Epidermal melanocyte (primary cell): ENCODE measurements at regions not wholly inside any gene's neighbourhood (a gene's known extent, or its start where the extent isn't known, plus 50 kb on each side); places are given as distances from the start of the nearest gene placed in this dataset.

Experiments used
- DNase-seq: peaks from one replicate; pipeline ENCODE4 v3.0.0; 2011; ENCODE audit warnings: low spot score; ENCODE audit not compliant: insufficient read length

DNA sequence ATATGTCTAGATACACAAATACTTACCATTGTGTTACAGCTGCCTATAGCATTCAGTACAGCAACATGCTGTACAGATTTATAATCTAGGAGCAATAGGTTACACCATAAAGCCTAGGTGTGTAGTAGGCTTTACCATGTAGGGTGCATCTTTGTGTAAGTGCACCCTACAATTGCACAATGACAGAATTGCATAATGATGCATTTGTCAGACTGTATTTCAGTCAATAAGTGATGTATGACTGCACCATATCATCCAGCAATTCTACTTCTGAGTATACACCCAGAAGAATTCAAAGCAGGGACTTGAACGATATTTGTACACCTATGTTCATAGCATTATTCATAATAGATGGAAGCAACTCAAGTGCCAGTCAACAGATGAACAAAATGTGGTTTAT lies 100.4 kb upstream of the SLC44A1 start:
- no peak for DNase-seq

DNA sequence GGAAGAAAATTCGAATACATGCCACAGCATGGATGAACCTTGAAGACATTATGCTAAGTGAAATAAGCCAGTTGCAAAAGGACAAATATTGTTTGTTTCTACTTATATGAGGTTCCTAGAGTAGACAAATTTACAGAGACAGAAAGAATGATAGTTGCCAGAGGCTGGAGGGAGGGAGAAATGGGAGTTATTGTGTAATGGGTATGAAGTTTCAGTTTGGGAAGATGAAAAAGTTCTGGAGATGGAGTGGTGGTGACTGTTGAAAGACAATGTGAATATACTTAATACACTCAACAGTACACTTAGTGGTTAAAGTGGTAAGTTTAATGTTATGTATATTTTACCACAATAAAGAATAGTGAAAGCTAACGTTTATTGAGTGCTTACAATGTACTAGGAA lies 99.6 kb upstream of the SLC44A1 start:
- no peak for DNase-seq

DNA sequence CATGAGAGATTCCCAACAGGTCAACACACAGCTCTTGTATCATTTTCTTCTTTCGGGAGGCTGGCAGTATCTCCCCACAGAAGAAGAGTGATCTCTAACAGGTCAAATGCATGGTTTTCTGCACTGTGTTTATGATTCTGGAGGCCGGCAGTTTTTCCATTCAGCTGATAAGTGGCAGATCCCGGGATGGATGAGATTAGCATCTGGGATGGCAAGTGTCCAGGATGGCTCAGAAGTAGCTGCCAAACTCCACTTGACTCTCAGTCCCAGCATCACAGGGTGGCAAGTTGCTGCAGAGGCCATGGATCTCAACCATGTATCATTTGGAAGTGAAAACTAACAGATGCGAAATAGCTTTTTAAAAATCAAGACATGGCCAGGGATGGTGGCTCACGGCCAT lies 97.8 kb upstream of the SLC44A1 start:
- no peak for DNase-seq

DNA sequence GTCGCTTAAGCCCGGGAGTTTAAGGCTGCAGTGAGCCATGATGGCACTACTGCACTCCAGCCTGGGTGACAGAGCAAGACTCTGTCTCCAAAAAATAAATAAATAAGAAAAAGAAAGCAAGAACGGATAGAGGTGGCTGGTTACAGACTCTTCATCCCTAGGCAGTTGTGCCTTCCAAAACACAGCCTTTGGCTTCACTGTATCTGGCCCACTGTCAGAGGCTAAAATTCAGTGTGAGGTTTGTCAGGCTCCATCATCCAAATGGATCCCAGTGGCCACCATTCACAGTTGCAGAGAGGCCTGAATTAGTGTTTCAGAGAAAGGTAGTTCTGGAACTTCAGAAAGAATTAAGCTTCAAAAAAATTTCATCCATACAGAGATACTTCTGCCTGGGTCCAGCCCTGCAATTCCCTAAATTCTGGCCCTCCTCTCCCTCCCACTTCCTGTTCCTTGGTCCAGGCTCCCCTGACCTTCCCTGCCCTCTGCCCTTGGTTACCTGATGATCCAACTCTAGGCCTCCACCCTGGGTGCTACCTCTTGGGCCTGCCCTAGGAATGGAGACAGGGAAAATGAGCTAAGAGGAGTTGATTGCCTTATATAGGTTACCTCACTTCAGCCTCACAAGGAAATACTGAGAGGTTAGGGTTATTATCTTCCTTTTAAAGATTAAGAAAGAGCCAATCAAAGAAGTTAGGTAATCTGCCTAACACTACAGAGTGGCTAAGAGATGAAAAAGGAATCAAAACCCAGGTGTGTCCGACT lies 97.2 kb upstream of the SLC44A1 start:
- no peak for DNase-seq

DNA sequence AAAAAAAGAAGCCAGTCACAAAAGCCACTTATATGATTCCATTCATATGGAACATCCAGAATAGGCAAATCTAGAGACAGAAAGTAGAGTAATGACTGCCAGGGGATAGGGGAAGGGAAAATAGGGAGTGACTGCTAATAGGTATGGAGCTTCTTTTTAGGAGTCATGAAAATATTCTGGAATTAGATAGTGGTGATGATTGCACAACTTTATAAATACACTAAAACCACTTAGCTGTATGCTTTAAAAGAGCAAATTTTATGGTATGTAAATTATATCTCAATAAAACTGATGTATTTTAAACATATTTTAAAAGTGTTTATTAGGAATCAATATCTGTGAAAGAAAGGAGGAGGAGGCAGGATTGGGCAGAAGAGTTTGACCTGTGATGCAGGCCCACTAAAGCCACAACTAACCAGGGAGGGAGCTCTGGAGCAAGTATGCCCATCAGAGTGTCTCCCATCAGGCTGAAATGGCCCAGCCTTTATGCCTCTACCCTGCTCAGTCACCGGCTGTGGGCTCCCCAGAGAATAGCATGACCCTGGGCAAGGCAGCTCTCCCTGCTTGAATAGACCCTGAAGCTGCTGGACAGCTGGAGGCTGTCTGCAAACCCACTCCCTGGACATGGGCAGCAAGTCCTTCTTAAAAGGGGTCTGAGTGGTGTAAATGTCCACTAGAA lies 96.0 kb upstream of the SLC44A1 start:
- no peak for DNase-seq

DNA sequence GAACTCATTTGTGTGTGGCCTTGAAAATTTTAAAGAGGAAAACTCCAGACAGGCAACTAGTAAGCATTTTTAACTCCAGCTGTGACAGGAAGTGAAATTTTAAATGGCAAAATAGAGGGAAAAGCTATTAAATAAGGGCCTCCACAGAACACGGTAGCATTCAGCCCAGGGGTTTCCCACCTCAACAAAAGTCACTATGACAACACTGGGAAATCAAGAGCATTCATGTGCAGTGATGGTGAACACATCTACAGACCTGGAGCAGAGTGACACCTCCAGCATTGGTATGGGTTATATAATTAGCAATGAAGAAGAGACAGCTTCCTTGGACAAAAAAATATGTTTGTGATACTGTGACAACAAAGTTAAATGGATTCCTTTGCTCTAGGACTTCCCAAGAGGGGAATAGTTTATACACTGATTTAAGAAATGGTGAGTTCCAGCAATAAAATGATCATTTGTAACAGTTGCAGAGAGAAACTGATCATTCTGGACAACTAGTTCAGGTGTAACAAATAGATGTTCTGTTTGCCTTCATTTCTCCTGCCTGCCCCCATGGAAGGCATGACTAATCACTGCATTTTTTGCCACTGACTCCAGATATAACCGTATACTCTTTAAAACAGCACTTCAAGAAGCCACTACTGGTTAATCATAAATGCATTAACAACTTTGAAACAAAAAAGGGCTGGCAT lies 93.3 kb upstream of the SLC44A1 start:
- no peak for DNase-seq

DNA sequence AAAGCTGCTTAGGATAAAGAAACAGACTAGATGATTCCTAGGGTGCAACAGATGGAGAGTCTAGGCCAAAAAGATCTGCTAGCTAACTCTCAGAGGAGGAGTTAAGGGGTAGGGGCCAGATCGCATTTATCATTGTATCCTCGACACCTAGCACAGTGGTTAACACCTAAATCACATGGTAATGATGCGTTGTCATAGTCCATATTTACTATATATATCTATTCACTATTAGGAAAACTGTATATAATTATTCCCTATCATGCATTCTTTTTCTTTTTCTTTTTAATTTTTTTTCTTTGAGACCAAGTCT lies 92.8 kb upstream of the SLC44A1 start:
- DNase-seq: no peak

DNA sequence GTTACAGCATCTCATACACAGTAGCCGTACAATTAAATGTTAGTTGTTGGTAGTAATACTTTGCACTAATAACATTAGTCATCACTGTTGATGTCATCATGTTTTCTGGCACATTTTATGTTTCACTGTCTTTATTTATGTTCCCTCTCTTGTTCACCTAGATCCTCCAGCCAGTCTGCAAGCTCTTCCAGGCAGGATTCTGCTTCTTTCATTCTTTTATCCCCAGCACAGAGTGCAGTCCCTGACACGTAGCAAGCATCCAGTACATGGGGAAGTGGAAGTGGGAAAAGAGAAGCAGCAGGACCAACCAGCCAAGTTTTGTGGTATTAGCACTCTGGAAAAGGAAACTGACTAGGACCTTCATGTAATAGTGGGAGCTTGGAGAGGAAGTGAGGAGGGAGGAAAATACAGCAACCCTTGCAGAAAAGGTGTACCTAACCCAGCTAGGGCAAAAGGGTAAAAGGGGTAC lies 89.7 kb upstream of the SLC44A1 start:
- DNase-seq: no peak

DNA sequence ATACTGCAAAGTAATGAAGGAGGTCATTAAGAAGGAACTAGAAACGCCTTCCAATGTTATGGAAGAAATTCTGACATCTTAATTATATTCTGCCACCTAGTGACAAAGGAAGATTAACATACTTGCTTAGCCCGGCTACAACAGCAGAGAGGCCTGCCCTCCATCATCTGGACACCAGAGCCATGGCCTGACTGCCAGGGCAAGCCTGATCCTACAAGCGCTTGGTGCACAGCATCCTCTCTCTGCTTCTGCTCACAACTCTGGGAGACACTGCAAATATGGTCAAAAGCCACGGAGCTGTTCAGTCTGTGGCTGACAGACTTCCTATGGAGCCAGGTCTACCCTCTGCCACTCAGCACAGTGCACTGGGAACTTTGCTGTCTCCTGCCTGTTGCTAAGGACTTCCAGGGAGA lies 87.3 kb upstream of the SLC44A1 start:
- peak; percentile 84 for DNase-seq

DNA sequence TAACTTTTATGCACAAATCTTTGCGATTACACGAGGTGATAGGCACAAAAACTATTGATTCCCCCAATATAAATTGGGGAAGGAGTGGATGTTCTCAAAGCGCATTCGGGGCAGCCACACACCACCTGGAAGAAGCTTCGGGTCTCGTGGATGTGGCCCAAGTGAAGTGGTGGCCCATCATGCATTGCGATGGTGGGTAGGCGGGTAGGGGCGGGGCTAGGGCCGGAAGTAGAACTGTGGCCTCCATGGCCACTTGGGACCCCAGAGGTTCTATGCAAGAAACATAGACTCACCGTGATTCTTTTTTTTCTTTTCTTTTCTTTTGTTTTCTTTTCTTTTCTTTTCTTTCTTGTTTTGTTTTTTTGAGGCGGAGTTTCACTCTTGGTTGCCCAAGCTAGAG lies 86.4 kb upstream of the SLC44A1 start:
- no peak for DNase-seq

DNA sequence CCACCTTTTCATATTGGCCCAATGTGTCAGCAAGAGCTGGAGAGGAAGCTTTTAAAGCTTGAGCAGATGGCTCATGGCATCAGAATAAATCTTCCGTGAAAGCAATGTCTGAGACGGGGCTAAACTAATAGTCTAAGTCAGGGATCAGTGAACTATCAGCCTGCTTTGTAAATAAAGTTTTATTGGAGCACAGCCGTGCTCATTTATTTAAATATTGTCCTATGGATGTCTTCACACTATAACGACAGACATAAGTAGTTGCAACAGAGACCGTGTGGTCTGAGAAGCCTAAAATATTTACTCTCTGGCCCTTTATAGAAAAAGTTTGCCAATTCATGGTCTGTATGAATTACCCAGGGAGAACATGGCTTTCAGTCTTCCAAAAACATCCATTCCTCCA lies 85.6 kb upstream of the SLC44A1 start:
- DNase-seq: no peak

DNA sequence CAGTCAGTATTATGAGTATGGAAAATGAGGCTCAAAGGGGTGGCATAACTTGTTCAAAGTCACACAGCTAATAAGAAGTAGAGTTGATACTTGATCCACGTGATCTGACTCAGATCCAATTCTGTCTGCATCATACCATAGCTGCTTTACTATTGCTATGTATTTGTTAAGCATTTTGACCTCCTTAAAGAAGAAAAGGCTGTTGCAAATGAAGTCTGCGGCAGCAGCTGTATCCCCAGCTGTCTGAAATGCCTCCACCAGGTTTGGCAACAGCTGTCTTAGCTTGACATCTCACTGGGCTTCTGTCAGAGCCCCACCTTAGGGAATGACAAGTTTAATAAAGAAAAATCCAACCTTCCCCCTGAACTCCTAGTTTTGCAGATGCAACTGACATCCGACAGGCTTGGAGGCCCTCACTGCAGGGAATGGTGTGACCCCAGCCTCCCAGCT lies 75.6 kb upstream of the SLC44A1 start:
- DNase-seq: no peak

DNA sequence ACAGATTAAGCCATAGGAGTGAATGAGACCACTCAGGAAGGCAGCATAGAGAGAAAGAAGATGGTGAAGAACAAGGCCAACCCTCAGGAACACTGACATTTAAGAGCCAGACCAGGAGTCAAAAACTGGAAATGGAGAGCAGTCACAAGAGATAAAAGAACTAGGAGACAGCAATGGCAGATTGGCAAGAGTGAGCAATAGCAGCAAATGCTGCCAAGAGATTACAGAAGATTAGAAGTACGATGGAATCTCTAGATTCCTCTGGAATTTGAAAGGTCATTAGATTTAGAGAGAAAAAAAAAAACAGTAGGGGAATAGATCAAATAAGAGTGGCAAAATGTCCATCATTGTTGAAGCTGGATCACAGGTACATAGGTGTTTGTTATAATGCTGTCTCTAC lies 73.4 kb upstream of the SLC44A1 start:
- DNase-seq: no peak

DNA sequence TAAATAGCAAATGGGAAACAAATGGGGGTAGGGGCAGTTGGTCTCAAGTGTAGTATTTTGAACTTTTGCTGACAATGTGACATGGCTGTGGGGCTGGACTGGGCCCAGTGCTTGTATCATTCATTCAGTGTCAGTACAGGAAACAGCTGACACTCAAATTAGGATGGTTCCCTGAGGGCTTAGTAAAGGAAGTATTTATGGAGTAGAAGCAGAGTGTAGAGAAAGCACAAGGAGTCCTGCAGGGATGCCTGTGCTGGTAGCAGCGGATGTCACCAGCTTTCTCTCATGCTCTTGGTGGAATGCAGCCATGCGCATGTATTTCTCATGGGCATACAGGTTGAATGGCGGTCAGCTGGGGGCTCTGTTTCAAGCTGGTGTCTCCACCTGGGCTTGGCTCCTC lies 72.9 kb upstream of the SLC44A1 start:
- DNase-seq: no peak

DNA sequence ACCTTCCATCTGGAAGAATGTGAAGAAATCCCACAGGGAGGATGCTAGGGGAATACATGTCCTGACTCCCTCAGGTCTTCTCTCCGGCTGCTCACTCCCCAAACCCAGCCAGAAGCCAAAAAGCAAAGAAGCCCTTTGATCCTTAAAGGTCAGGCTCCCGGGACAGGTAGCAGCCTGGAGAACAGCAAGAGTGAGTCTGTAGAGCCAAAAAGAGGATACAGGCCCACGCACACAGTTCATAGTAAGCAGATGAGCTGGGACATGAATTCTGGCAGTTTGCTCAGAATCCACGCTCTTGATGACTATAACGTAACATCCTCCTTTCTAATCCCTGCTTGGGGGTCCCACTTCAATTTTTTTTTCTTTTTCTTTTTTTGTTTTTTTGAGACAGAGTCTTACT lies 72.0 kb upstream of the SLC44A1 start:
- DNase-seq: no peak

DNA sequence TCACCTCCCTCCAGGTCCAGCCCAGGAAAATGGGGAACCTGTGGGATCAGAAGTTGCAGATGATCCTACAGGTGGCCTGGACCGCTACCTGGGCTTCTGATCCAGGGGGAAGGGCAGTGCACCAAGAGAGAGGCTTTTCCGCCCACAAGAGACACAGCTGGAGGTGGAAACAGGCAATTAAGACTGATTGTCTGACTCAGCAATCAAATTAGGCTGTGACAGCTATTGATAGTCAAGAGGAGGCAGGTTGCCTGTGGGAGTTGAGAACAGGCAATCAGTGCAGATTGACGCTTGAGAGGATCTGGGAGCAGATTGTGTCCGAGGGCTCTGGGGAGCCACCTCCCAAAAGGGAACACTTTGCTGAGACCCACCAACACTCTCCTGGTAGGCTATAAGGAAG lies 71.1 kb upstream of the SLC44A1 start:
- DNase-seq: no peak

DNA sequence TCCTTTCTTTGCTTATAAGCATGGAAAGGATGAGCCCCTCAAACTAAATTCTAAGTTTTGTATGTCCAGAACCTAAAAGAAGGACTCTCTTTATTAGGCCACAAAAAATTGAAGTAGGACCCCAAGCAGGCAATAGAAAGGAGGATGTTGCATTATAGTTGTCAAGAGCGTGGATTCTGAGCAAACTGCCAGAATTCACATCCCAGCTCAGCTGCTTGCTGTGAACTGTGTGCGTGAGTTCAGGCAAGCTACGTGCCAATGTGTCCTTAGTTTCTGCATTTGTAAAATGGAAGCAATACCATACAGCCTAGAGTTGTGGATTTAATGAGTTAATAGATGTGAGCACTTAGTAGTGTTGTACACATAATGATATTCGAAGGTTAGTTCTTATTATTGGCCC lies 70.6 kb upstream of the SLC44A1 start:
- DNase-seq: no peak

DNA sequence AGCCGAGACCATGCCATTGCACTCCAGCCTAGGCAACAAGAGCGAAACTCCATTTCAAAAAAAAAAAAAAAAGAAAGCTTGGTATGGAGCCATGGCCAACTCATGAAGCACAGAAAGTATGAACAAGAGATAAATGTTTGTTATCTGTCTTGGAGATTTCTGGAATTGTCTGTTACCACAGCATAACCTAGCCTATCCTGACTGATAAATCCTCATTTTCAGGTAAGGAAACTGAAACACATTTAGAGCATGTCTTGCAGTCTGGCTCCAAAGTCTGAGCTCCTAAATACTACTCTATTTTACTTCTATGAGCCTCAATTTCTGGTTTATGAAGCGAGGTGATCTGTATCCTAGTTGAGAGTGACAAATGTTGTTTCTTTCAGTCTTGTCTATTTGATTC lies 68.3 kb upstream of the SLC44A1 start:
- DNase-seq: no peak

DNA sequence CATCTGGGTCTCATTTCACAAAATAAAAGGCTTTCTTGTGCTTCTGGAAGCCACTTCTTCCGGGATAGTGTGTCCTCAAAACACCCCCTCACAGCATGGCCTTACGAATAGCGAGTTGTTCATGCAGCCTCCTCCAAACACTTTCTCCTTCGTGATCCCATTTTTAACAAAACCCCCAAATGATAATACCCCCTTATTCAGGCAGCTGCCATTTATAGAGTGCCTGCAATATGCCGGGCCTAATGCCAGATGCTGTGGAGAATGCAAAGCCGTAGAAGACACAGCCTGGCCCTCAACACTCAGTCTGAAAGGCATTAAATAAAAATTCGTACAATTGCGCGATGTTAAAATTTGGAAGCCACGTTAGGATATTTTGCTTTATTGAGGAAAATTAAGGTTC lies 66.4 kb upstream of the SLC44A1 start:
- no peak for DNase-seq

DNA sequence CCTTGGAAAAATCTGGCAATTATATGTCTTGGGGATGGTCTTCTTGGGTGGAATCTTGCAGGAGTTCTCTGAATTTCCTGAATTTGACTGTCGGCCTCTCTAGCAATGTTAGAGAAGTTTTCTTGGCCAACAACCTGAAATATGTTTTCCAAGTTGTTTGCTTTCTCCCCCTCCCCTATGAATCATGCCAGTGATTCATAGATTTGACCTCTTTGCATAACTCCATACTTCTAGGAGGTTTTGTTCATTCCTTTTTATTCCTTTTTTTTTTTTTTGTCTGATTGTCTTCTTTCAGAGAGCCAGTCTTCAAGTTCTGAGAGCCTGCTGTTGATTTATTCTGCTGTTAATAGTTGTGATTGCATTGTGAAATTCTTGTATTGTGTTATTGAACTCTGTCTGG lies 56.7 kb upstream of the SLC44A1 start:
- no peak for DNase-seq

DNA sequence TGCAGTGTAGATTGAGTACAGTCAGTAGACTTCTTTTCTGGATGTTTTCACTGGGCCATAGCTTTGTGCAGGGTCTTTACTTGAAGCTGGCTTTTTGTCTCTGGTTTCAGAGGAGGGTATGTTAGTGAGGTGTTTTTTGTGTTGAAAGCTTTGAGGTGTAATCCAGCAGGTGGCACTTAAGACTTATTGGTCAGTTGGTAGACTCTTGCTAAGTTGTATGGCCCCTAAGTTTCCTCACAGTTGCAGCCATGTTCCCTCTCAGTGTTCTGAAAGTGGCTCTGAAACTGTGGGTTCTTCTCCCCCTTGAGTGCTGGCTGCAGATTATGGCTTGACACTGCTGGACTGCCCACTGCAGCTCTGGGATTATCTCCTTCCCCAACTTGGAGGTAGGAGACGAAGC lies 55.7 kb upstream of the SLC44A1 start:
- DNase-seq: no peak

DNA sequence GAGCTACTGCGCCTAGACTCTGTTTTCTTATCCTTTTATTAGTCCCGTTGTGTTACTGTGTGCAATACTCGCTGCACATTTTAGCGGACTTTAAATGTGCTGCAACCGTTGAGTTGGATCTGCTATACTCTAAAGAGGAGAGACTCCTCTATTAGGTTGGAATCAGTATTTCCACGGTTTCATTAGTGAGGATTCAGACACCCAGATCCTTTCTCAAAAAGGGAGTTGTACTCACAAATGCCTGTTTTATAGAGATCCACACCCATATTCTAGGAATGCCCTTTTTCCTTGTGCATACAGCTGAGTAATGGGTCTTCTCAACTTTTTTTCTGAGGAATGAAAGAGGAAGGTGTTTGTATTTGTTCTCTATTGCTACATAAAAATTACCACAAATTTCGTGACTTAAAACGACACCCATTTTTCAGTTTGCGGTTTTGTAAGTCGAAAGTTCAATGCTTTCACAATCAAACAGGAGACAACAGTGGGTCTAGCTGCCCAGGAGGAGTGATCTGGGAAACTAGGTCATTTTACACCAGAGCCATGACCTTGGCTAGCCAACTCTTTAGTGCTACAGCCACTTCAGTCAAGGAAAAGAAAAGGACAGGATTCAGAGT lies 52.8 kb upstream of the SLC44A1 start:
- DNase-seq: no peak
